Gastroesophageal sphincter (tissue), 3 donors: ENCODE measurements at regions not wholly inside any gene's neighbourhood (a gene's known extent, or its start where the extent isn't known, plus 50 kb on each side); places are given as distances from the start of the nearest gene placed in this dataset.

ENCODE experiments used
- EP300 ChIP-seq: sonication (generic); formaldehyde crosslinking; IDR thresholded peaks from one replicate; pipeline ENCODE4 v1.6.1; 2017; ENCODE audit warnings: antibody characterized with exemption, mild to moderate bottlenecking
- POLR2AphosphoS5 ChIP-seq: sonication (generic); formaldehyde crosslinking; IDR thresholded peaks from one replicate; pipeline ENCODE4 v1.6.1; 2017; ENCODE audit warnings: antibody characterized with exemption
- TF ChIP-seq, protein P1 (sequence below), 4 experiments: fragments of 200-600 bp in 2 of 4; fragments of 450-650 bp in 2 of 4; sonication (generic) in 1 of 4; IDR thresholded peaks; one replicate each; pipeline ENCODE4 v1.5.1; 2017 to 2019; ENCODE audit warnings: antibody characterized with exemption in 4 of 4, mild to moderate bottlenecking in 2 of 4, moderate library complexity in 2 of 4

- TF ChIP-seq, protein P1, sequence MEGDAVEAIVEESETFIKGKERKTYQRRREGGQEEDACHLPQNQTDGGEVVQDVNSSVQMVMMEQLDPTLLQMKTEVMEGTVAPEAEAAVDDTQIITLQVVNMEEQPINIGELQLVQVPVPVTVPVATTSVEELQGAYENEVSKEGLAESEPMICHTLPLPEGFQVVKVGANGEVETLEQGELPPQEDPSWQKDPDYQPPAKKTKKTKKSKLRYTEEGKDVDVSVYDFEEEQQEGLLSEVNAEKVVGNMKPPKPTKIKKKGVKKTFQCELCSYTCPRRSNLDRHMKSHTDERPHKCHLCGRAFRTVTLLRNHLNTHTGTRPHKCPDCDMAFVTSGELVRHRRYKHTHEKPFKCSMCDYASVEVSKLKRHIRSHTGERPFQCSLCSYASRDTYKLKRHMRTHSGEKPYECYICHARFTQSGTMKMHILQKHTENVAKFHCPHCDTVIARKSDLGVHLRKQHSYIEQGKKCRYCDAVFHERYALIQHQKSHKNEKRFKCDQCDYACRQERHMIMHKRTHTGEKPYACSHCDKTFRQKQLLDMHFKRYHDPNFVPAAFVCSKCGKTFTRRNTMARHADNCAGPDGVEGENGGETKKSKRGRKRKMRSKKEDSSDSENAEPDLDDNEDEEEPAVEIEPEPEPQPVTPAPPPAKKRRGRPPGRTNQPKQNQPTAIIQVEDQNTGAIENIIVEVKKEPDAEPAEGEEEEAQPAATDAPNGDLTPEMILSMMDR (IDR thresholded peaks at IDR 0.05) = no peak
- TF ChIP-seq POLR2AphosphoS5 (no peak), EP300 (no peak)
Observed at GRCh38 chr1:80540596-80540995, 1260.1 kb upstream of the ADGRL2 start.
